Kidney (tissue), 13 donors: ENCODE measurements at regions not wholly inside any gene's neighbourhood (a gene's known extent, or its start where the extent isn't known, plus 50 kb on each side); places are given as distances from the start of the nearest gene placed in this dataset.

ENCODE experiments used
- DNase-seq, 5 donors: peaks; one replicate each; pipeline ENCODE4 v3.0.0-alpha.2; 2013 to 2020
- FAIRE-seq: peaks from 2 replicates; lab custom pipeline; 2012; peaks lifted over from hg19 to GRCh38; lab: Jason Lieb, UNC
- H3K27ac ChIP-seq, 2 donors: one replicate each; pipeline ENCODE4 v1.7.0; 2013; ENCODE audit warnings: low read depth in 2 of 2, low read length in 2 of 2, inconsistent platforms in 1 of 2
- H3K27me3 ChIP-seq: one replicate; pipeline ENCODE4 v1.7.1; 2013; ENCODE audit warnings: low read length, inconsistent platforms; ENCODE audit not compliant: control insufficient read depth, insufficient read depth
- H3K36me3 ChIP-seq, 3 donors: one replicate each; pipeline versions ENCODE4 v1.7.0 to v1.7.1; 2013; ENCODE audit warnings: low read length in 3 of 3, control low read depth in 1 of 3, inconsistent platforms in 1 of 3; ENCODE audit not compliant: insufficient read depth in 3 of 3, control insufficient read depth in 2 of 3
- H3K4me1 ChIP-seq, 3 donors: one replicate each; pipeline versions ENCODE4 v1.7.0 to v1.7.1; 2013; ENCODE audit warnings: low read length in 3 of 3, inconsistent platforms in 1 of 3, low read depth in 1 of 3; ENCODE audit not compliant: control insufficient read depth in 2 of 3, insufficient read depth in 2 of 3
- H3K4me3 ChIP-seq, 3 donors: one replicate each; pipeline versions ENCODE4 v1.7.0 to v1.8.1; 2013; ENCODE audit warnings: low read length in 3 of 3, control low read depth in 1 of 3, inconsistent platforms in 1 of 3
- H3K9ac ChIP-seq, 3 donors: one replicate each; pipeline versions ENCODE4 v1.7.0 to v1.7.1; 2013; ENCODE audit warnings: low read length in 3 of 3, control low read depth in 1 of 3, inconsistent platforms in 1 of 3
- H3K9me3 ChIP-seq, 3 donors: one replicate each; pipeline versions ENCODE4 v1.7.0 to v1.7.1; 2013; ENCODE audit warnings: low read length in 3 of 3, control low read depth in 1 of 3, inconsistent platforms in 1 of 3; ENCODE audit not compliant: control insufficient read depth in 2 of 3, insufficient read depth in 1 of 3
- intact Hi-C: fragments of 100-400 bp; cut with DNase I; formaldehyde crosslinking; loops from one replicate; pipeline ENCODE4 v1.11.1; 2022
- TF ChIP-seq, protein P1 (sequence below): IDR thresholded peaks from 3 replicates; pipeline ENCODE4 v1.5.1; 2012; ENCODE audit warnings: mild to moderate bottlenecking, moderate library complexity, borderline replicate concordance; ENCODE audit not compliant: insufficient read depth; ENCODE audit errors: extremely low read depth
- donor health status: control.
- donor health status: control.
- donor health status: control.
- donor health status: control.
- donor health status: control.
- donor health status: DM: yes; HTN: yes; CAD: no.
- donor health status: Normal renal cell carcinoma (clear cell type).

DNA sequence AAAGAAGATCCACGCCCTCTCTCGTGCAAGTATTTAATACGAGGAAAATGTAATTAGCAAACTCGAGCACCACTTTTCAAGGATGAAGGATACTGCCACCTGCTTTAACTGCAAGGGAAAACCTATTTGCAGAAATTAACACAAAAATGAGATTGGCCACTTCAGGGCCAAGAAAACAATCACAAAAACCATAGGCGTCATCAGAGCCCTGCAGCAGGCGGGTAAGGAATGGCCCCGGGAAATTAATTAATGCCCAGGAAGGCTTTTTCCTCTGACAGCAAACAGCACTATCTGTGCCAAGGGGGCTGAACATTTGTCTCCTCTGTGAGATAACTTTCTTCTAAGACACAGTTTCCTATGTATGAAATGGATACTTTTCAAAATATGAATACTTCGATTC, 255.7 kb downstream of the CTTN start:
- H3K9ac ChIP-seq, result no peak overlapping the region
- DNase-seq (no peak), FAIRE-seq (no peak)
- TF ChIP-seq, protein P1, sequence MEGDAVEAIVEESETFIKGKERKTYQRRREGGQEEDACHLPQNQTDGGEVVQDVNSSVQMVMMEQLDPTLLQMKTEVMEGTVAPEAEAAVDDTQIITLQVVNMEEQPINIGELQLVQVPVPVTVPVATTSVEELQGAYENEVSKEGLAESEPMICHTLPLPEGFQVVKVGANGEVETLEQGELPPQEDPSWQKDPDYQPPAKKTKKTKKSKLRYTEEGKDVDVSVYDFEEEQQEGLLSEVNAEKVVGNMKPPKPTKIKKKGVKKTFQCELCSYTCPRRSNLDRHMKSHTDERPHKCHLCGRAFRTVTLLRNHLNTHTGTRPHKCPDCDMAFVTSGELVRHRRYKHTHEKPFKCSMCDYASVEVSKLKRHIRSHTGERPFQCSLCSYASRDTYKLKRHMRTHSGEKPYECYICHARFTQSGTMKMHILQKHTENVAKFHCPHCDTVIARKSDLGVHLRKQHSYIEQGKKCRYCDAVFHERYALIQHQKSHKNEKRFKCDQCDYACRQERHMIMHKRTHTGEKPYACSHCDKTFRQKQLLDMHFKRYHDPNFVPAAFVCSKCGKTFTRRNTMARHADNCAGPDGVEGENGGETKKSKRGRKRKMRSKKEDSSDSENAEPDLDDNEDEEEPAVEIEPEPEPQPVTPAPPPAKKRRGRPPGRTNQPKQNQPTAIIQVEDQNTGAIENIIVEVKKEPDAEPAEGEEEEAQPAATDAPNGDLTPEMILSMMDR, result no peak
- intact Hi-C loops, result no loop called here
- no peaks in the 10 kb centered on the region for H3K36me3 ChIP-seq
- no peaks in the 10 kb centered on the region for H3K27me3 ChIP-seq
- no peaks in the 10 kb centered on the region for H3K4me1 ChIP-seq
- no peak overlapping the region for H3K27ac ChIP-seq
- H3K4me3 ChIP-seq, result no peak overlapping the region
- no peaks in the 10 kb centered on the region for H3K9me3 ChIP-seq

GRCh38 chr11:70655816-70656215, 257.5 kb downstream of the CTTN start:
- TF ChIP-seq, protein P1, result no peak
- Histone ChIP-seq H3K27ac (no peak overlapping the region), H3K9me3 (no peaks in the 10 kb centered on the region), H3K9ac (no peak overlapping the region), H3K4me3 (no peak overlapping the region), H3K27me3 (no peaks in the 10 kb centered on the region), H3K4me1 (no peaks in the 10 kb centered on the region), H3K36me3 (no peaks in the 10 kb centered on the region)
- no peak for FAIRE-seq
- DNase-seq, result no peak
- intact Hi-C loops, result no loop called here

- Histone ChIP-seq H3K27me3 (no peaks in the 10 kb centered on the region), H3K4me3 (no peak overlapping the region), H3K36me3 (no peaks in the 10 kb centered on the region), H3K4me1 (no peaks in the 10 kb centered on the region), H3K9ac (no peak overlapping the region), H3K9me3 (no peaks in the 10 kb centered on the region), H3K27ac (no peak overlapping the region)
- intact Hi-C loops, result no loop called here
- TF ChIP-seq, protein P1, result no peak
- DNase-seq (no peak), FAIRE-seq (no peak)
Measured at GRCh38 chr11:70656252-70656651, 257.9 kb downstream of the CTTN start.

DNA sequence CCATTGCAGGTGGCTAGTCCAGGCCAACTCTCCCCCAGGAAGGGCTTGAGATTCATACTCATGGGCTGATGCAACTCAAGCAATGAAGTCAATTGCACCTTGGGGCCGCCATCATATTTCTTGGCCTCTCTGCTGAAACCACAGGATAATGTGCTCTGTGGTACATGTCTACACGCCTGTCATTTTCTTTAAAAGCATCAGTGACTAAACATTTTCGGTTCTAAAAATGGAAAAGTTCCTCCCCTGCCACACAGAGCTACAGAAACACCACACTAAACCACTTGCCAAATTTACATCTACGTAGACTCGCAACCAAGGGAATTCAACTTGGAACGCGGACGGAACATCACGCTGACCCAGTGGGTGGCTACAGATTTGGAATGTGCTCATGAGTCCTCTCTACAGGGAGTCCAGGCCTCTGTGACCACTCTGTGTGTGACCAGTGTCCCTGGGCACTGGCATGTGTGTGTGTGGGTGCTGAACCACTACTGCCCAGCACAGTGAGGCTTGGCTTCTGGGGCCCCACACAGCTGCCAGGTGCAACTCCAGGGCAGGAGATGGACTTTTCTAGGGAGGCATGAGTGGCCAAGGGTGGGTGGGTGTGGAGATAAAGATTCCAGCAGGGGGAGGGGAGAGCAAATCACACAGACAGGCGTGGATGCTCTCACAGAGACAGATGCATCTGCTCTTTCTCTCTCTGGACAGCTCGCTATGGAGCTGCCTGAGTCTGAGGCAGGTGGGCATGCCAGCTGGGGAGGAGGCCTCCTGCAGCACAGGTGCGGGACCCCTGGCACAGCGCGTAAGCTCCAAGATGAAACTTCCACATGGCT, 261.9 kb downstream of the CTTN start:
- H3K27me3 ChIP-seq, result no peaks in the 10 kb centered on the region
- TF ChIP-seq, protein P1, result no peak
- H3K36me3 ChIP-seq, result no peaks in the 10 kb centered on the region
- no peaks in the 10 kb centered on the region for H3K9me3 ChIP-seq
- H3K4me3 ChIP-seq, result no peak overlapping the region
- intact Hi-C loops, result no loop called here
- no peaks in the 10 kb centered on the region for H3K4me1 ChIP-seq
- FAIRE-seq, result no peak
- H3K27ac ChIP-seq, result no peak overlapping the region
- H3K9ac ChIP-seq, result no peak overlapping the region
- no peak for DNase-seq
